NT2/D1 (cell line): ENCODE measurements at regions not wholly inside any gene's neighbourhood (a gene's known extent, or its start where the extent isn't known, plus 50 kb on each side); places are given as distances from the start of the nearest gene placed in this dataset.
"Not testable (repeated sequence)": the region's sequence is repeated elsewhere in the genome, so short reads cannot be mapped to it uniquely, and the experiment has no call there.

Source experiments
- DNase-seq: peaks from one replicate; pipeline ENCODE4 v3.0.0-alpha.2; 2011; ENCODE audit warnings: low read depth, low spot score
- H3K27me3 ChIP-seq: 2 replicates; pipeline ENCODE4 v1.6.0; 2011; ENCODE audit warnings: mild to moderate bottlenecking; ENCODE audit not compliant: insufficient read length, insufficient read depth
- H3K36me3 ChIP-seq: 2 replicates; pipeline ENCODE4 v1.6.1; 2011; ENCODE audit warnings: mild to moderate bottlenecking, low read length, mixed read lengths; ENCODE audit not compliant: insufficient read depth, insufficient read length
- H3K4me1 ChIP-seq: 2 replicates; pipeline ENCODE4 v1.5.1; 2011; ENCODE audit not compliant: insufficient read depth, insufficient read length
- H3K4me3 ChIP-seq: 2 replicates; pipeline ENCODE4 v1.5.1; 2011; ENCODE audit warnings: low read depth; ENCODE audit not compliant: insufficient read length
- H3K9ac ChIP-seq: 2 replicates; pipeline ENCODE4 v1.6.0; 2011; ENCODE audit warnings: low read depth; ENCODE audit not compliant: insufficient read length
- H3K9me3 ChIP-seq: 2 replicates; pipeline ENCODE4 v1.5.1; 2011; ENCODE audit warnings: mild to moderate bottlenecking, low read length; ENCODE audit not compliant: insufficient read depth
- SUZ12 ChIP-seq: IDR thresholded peaks from 2 replicates; pipeline ENCODE4 v1.6.1; 2011; ENCODE audit not compliant: insufficient read length, insufficient read depth; ENCODE audit errors: extremely low read depth
- YY1 ChIP-seq: IDR thresholded peaks from 2 replicates; pipeline ENCODE4 v1.6.1; 2011; ENCODE audit not compliant: insufficient read length, insufficient read depth
- ZNF274 ChIP-seq: IDR thresholded peaks from 2 replicates; pipeline ENCODE4 v1.6.1; 2011; ENCODE audit warnings: mild to moderate bottlenecking, low read depth, low read length

- Histone ChIP-seq H3K27me3 (no peaks in the 10 kb centered on the region), H3K36me3 (no peaks in the 10 kb centered on the region), H3K9ac (no peak overlapping the region), H3K9me3 (no peaks in the 10 kb centered on the region), H3K4me3 (no peak overlapping the region), H3K4me1 (no peaks in the 10 kb centered on the region)
- no peak for TF ChIP-seq SUZ12
- TF ChIP-seq ZNF274: no peak
- TF ChIP-seq YY1: no peak
- DNase-seq: no peak
Observed at GRCh38 chr1:173269490-173270230, 62.5 kb upstream of the TNFSF4 start.

- no peak for DNase-seq
- H3K9ac ChIP-seq: no peak overlapping the region
- no peaks in the 10 kb centered on the region for H3K36me3 ChIP-seq
- no peaks in the 10 kb centered on the region for H3K4me1 ChIP-seq
- no peak for TF ChIP-seq ZNF274
- no peak for TF ChIP-seq YY1
- no peak for TF ChIP-seq SUZ12
- H3K4me3 ChIP-seq: no peak overlapping the region
- no peaks in the 10 kb centered on the region for H3K27me3 ChIP-seq
- no peaks in the 10 kb centered on the region for H3K9me3 ChIP-seq
Observed at GRCh38 chr1:173270243-173270642, 63.1 kb upstream of the TNFSF4 start.

- not testable (repeated sequence) for DNase-seq, H3K36me3 ChIP-seq, H3K4me1 ChIP-seq
Observed at GRCh38 chr1:173271021-173271420, 63.9 kb upstream of the TNFSF4 start.

GRCh38 chr1:173275496-173275895 is 68.4 kb upstream of the TNFSF4 start:
- Histone ChIP-seq H3K9me3 (no peaks in the 10 kb centered on the region), H3K4me3 (no peak overlapping the region), H3K4me1 (no peaks in the 10 kb centered on the region), H3K9ac (no peak overlapping the region), H3K36me3 (no peaks in the 10 kb centered on the region), H3K27me3 (no peaks in the 10 kb centered on the region)
- no peak for DNase-seq
- TF ChIP-seq ZNF274 (no peak), YY1 (no peak), SUZ12 (no peak)

More at GRCh38 chr1:173271021-173271420, 63.9 kb upstream of the TNFSF4 start:
- not testable (repeated sequence) for H3K9me3 ChIP-seq, H3K9ac ChIP-seq, H3K4me3 ChIP-seq, H3K27me3 ChIP-seq

- no peaks in the 10 kb centered on the region for H3K9me3 ChIP-seq
- TF ChIP-seq YY1 (no peak), ZNF274 (no peak), SUZ12 (no peak)
- DNase-seq: no peak
- H3K4me1 ChIP-seq: no peaks in the 10 kb centered on the region
- H3K27me3 ChIP-seq: no peaks in the 10 kb centered on the region
- no peak overlapping the region for H3K4me3 ChIP-seq
- H3K36me3 ChIP-seq: no peaks in the 10 kb centered on the region
- H3K9ac ChIP-seq: no peak overlapping the region
Observed at GRCh38 chr1:173276922-173277800, 70.0 kb upstream of the TNFSF4 start.

- DNase-seq: no peak
- no peaks in the 10 kb centered on the region for H3K27me3 ChIP-seq
- no peaks in the 10 kb centered on the region for H3K9me3 ChIP-seq
- no peak overlapping the region for H3K4me3 ChIP-seq
- H3K36me3 ChIP-seq: no peaks in the 10 kb centered on the region
- H3K4me1 ChIP-seq: no peaks in the 10 kb centered on the region
- TF ChIP-seq SUZ12 (no peak), YY1 (no peak), ZNF274 (no peak)
- no peak overlapping the region for H3K9ac ChIP-seq
Observed at GRCh38 chr1:173280899-173281660, 73.9 kb upstream of the TNFSF4 start.

GRCh38 chr1:173285048-173285447 is 77.9 kb upstream of the TNFSF4 start:
- no peaks in the 10 kb centered on the region for H3K9me3 ChIP-seq
- H3K36me3 ChIP-seq: no peaks in the 10 kb centered on the region
- no peaks in the 10 kb centered on the region for H3K27me3 ChIP-seq
- H3K4me3 ChIP-seq: no peak overlapping the region
- no peaks in the 10 kb centered on the region for H3K4me1 ChIP-seq
- H3K9ac ChIP-seq: no peak overlapping the region
- no peak for DNase-seq
- TF ChIP-seq YY1 (no peak), SUZ12 (no peak), ZNF274 (no peak)
